Muscle layer of colon (tissue), 2 donors: ENCODE measurements at regions not wholly inside any gene's neighbourhood (a gene's known extent, or its start where the extent isn't known, plus 50 kb on each side); places are given as distances from the start of the nearest gene placed in this dataset.

ENCODE experiments used
- H3K27ac ChIP-seq: one replicate; pipeline ENCODE4 v1.7.0; 2013; ENCODE audit warnings: low read depth, mild to moderate bottlenecking, low read length, moderate library complexity
- H3K27me3 ChIP-seq, 2 donors: one replicate each; pipeline ENCODE4 v1.7.0; 2013; ENCODE audit warnings: low read length in 2 of 2, mild to moderate bottlenecking in 2 of 2; ENCODE audit not compliant: insufficient read depth in 2 of 2, control insufficient read depth in 1 of 2
- H3K36me3 ChIP-seq: one replicate; pipeline ENCODE4 v1.7.0; 2013; ENCODE audit warnings: mild to moderate bottlenecking, low read length; ENCODE audit not compliant: insufficient read depth
- H3K4me1 ChIP-seq: one replicate; pipeline ENCODE4 v1.7.0; 2013; ENCODE audit warnings: mild to moderate bottlenecking, low read length; ENCODE audit not compliant: insufficient read depth
- H3K4me3 ChIP-seq, 2 donors: one replicate each; pipeline ENCODE4 v1.7.0; 2013; ENCODE audit warnings: low read length in 2 of 2, low read depth in 1 of 2, mild to moderate bottlenecking in 1 of 2, moderate library complexity in 1 of 2
- H3K9ac ChIP-seq: one replicate; pipeline ENCODE4 v1.7.0; 2013; ENCODE audit warnings: low read length
- H3K9me3 ChIP-seq: one replicate; pipeline ENCODE4 v1.7.0; 2013; ENCODE audit warnings: mild to moderate bottlenecking, low read length
- donor health status: abdominal sarcoma.
- donor health status: Adenocarcinoma of cecum.

GRCh38 chr12:114961491-114961890 lies 277.5 kb upstream of the TBX3 start:
- Histone ChIP-seq H3K9ac (no peak overlapping the region), H3K27ac (no peak overlapping the region), H3K4me1 (no peaks in the 10 kb centered on the region), H3K9me3 (no peaks in the 10 kb centered on the region), H3K36me3 (no peaks in the 10 kb centered on the region), H3K27me3 (no peaks in the 10 kb centered on the region), H3K4me3 (no peak overlapping the region)

DNA sequence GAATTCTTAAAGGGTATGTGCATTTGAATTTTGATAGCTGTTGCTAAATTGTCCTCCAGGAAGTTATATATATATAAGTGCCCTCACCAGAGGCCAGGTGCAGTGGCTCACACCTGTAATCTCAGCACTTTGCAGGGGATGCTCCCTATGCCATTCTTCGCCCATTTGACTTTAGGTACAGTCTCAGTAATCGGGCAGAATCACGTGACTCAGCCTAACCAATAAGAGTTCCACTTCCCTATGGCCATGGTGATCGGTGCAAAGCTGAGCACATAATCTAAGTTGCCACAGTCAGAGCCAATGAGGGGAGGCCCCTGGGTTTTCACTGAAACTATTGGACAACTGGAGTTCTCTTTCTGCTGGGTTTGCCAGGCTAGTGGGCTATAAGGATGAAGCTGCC lies 274.6 kb upstream of the TBX3 start:
- Histone ChIP-seq H3K36me3 (no peaks in the 10 kb centered on the region), H3K27ac (no peak overlapping the region), H3K4me3 (no peak overlapping the region), H3K9me3 (no peaks in the 10 kb centered on the region), H3K9ac (no peak overlapping the region), H3K4me1 (no peaks in the 10 kb centered on the region), H3K27me3 (no peaks in the 10 kb centered on the region)

GRCh38 chr12:114957225-114957624 lies 273.2 kb upstream of the TBX3 start:
- H3K4me1 ChIP-seq = no peaks in the 10 kb centered on the region
- H3K9ac ChIP-seq = no peak overlapping the region
- H3K36me3 ChIP-seq = no peaks in the 10 kb centered on the region
- no peak overlapping the region for H3K27ac ChIP-seq
- no peaks in the 10 kb centered on the region for H3K27me3 ChIP-seq
- H3K4me3 ChIP-seq = no peak overlapping the region
- H3K9me3 ChIP-seq = no peaks in the 10 kb centered on the region

GRCh38 chr12:114955414-114956014 lies 271.5 kb upstream of the TBX3 start:
- no peaks in the 10 kb centered on the region for H3K36me3 ChIP-seq
- H3K27ac ChIP-seq = no peak overlapping the region
- H3K4me3 ChIP-seq = no peak overlapping the region
- H3K9ac ChIP-seq = no peak overlapping the region
- no peaks in the 10 kb centered on the region for H3K27me3 ChIP-seq
- H3K4me1 ChIP-seq = no peaks in the 10 kb centered on the region
- H3K9me3 ChIP-seq = no peaks in the 10 kb centered on the region

GRCh38 chr12:114954511-114955055 lies 270.6 kb upstream of the TBX3 start:
- Histone ChIP-seq H3K27me3 (no peaks in the 10 kb centered on the region), H3K9ac (no peak overlapping the region), H3K36me3 (no peaks in the 10 kb centered on the region), H3K4me3 (no peak overlapping the region), H3K9me3 (no peaks in the 10 kb centered on the region), H3K27ac (no peak overlapping the region), H3K4me1 (no peaks in the 10 kb centered on the region)

GRCh38 chr12:114952573-114953271 lies 268.7 kb upstream of the TBX3 start:
- H3K27ac ChIP-seq = no peak overlapping the region

DNA sequence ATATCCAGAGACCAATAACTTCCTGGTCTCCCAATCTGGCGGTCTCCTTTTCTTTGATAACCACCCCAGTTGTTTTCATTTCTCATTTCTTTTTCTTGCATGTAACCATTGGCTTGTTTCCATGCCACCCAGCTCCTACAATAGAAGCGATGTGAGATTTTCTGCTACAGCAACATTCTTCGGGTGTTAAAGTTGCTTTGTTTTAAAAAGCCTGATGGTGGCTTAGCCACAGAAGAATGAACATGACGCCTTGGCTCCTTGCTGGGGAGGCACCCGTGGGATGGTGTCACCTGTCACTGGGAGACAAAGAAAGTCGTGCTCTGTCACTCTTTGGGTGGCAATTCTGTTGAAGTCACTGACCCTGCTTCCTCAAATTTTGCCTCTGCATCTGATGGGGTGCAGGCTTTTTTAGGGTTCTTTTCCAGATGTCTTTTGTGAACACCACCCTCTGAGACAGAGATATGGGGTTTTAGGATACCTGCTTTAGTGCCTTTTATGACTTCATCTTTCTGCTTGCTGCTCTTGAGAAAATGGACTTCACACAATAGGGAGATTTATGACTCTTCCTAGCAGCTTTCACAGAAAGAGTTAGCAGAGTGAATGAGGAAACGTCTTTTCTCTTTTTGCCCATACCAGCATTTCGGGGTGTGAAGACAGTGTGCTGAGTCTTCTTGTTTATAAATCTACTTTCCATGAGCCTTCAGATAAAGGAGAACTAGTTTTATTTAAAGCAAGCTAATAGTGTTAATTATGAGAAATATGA lies 265.3 kb upstream of the TBX3 start:
- no peak overlapping the region for H3K27ac ChIP-seq
- no peaks in the 10 kb centered on the region for H3K27me3 ChIP-seq
- H3K4me3 ChIP-seq = no peak overlapping the region
- no peaks in the 10 kb centered on the region for H3K36me3 ChIP-seq
- H3K9me3 ChIP-seq = no peaks in the 10 kb centered on the region
- H3K9ac ChIP-seq = no peak overlapping the region
- no peaks in the 10 kb centered on the region for H3K4me1 ChIP-seq

More at GRCh38 chr12:114952573-114953271, 268.7 kb upstream of the TBX3 start:
- Histone ChIP-seq H3K27me3 (no peaks in the 10 kb centered on the region), H3K4me3 (no peak overlapping the region), H3K36me3 (no peaks in the 10 kb centered on the region), H3K9me3 (no peaks in the 10 kb centered on the region), H3K9ac (no peak overlapping the region), H3K4me1 (no peaks in the 10 kb centered on the region)

- no peaks in the 10 kb centered on the region for H3K4me1 ChIP-seq
- H3K27me3 ChIP-seq = no peaks in the 10 kb centered on the region
- no peak overlapping the region for H3K4me3 ChIP-seq
- no peaks in the 10 kb centered on the region for H3K36me3 ChIP-seq
- H3K9ac ChIP-seq = no peak overlapping the region
- H3K27ac ChIP-seq = no peak overlapping the region
- no peaks in the 10 kb centered on the region for H3K9me3 ChIP-seq
Measured at GRCh38 chr12:114945351-114945750, 261.4 kb upstream of the TBX3 start.

DNA sequence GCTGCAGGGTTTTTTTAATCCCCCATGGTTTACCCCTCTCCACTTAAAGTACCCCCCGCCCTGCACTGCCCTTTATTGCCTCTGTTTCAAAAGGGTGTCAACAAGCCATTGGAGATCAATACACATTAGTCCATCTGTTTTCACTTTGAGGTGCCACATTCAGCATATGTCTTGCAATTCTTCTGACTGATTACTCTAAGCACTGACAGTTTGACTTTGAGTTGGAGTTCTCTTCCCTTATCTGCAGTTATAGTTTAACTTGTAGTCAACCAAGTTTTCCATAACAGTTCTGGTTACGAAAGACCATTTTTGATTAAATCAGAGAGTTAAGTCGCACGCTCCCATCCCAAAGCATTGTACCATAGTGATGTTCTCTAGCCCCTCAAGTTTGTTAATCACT lies 260.8 kb upstream of the TBX3 start:
- H3K36me3 ChIP-seq = no peaks in the 10 kb centered on the region
- no peak overlapping the region for H3K9ac ChIP-seq
- H3K27ac ChIP-seq = no peak overlapping the region
- H3K4me3 ChIP-seq = no peak overlapping the region
- H3K9me3 ChIP-seq = no peaks in the 10 kb centered on the region
- no peaks in the 10 kb centered on the region for H3K27me3 ChIP-seq
- no peaks in the 10 kb centered on the region for H3K4me1 ChIP-seq

- Histone ChIP-seq H3K4me1 (no peaks in the 10 kb centered on the region), H3K9me3 (no peaks in the 10 kb centered on the region), H3K9ac (no peak overlapping the region), H3K36me3 (no peaks in the 10 kb centered on the region), H3K27me3 (no peaks in the 10 kb centered on the region), H3K4me3 (no peak overlapping the region), H3K27ac (no peak overlapping the region)
Measured at GRCh38 chr12:114943601-114944000, 259.6 kb upstream of the TBX3 start.

DNA sequence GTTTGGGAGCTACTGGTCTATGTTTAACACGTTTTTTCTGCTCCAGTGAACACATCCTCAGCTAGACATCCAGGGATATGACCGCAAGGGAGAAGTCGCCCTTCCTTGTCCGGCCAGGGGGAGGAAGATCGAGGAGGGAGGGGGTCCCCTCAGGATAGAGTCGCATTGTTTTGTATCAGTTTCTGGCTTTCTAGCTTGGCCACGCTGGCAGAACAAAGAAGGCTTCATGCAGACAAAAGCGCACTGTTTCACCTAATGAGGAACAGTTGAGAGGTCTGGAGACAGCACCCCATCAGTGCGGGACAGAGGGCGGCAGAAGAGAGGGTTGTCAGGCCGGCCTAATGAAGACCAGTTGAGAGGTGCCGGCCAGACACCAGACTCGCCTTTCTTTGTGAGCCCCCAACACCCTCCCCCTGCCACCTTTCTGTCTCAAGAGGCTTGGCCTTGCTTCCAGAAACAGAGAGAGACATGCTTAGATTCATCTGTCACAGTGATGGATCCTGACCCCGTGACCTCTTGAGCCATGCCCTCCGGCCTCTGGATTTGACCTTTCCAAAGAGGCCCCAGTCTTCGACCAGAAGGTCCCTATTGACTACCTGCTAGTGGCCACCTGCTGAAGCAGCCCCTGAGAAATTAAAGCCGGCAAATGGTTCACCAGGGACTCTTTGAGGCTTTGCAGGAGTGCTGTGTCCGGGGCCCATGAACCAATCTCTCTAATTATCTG lies 254.7 kb upstream of the TBX3 start:
- no peak overlapping the region for H3K9ac ChIP-seq
- no peaks in the 10 kb centered on the region for H3K27me3 ChIP-seq
- H3K9me3 ChIP-seq = no peaks in the 10 kb centered on the region
- H3K4me3 ChIP-seq = no peak overlapping the region
- no peak overlapping the region for H3K27ac ChIP-seq
- H3K36me3 ChIP-seq = no peaks in the 10 kb centered on the region
- no peaks in the 10 kb centered on the region for H3K4me1 ChIP-seq
